ENCODE measurements at regions not wholly inside any gene's neighbourhood (a gene's known extent, or its start where the extent isn't known, plus 50 kb on each side); places are given as distances from the start of the nearest gene placed in this dataset.

DNA sequence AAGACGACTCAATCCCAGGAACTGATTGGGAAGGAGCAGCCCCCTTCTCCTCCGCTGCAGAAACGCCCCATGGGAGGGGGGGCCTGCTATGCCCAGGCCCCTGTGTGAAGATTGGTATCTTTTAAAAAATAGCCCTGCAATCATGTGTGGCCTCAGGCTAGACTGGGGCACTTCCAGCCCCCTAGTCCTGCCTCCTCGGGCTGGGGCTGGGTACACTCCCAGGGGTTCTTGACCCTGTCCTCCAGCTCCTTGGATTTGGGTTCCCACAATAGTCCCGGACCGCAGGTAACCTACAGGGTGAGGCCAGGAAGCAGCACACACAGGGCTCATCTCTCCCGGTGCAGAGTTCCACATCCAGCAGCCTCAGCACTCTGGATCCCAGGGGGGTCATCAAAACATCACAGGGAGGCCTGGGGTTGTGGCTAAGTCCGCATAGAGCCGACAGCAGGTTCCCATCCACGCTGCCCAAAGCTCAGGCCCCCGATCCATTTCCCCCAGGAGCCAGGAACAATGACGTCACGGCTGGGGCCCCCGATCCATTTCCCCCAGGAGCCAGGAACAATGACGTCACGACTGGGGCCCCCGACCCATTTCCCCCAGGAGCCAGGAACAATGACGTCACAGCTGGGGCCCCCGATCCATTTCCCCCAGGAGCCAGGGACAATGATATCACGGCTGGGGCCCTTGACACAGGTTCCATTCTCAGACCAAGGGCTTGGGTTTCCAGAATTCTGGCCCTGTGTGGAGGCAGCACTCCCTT is 202.4 kb downstream of the IRF8 start:
- Histone ChIP-seq H3K79me1 (ENCODE audit: low read depth, low read length) (no peaks in the 10 kb centered on the region), H4K8ac (ENCODE audit: low read depth, low read length) (no peak overlapping the region), H2BK5ac (ENCODE audit: low read length) (no peak overlapping the region), H2AK5ac (ENCODE audit: low read depth, low read length) (peak overlapping the region; percentile 59), H3K9ac (ENCODE audit: low read depth, low read length, poor library complexity) (no peak overlapping the region), H3K4me3 (ENCODE audit: low read length in 2 of 2) (no peak overlapping the region), H4K91ac (ENCODE audit: low read depth, low read length, poor library complexity) (no peak overlapping the region), H3K9me3 (replicated peaks in 1 of 2; ENCODE audit: control insufficient read depth in 2 of 2, insufficient read depth in 1 of 2, low read depth in 1 of 2, low read length in 2 of 2) (peaks cover 0 to 3% of the 10 kb centered on the region in 2 donors), H3K27ac (replicated peaks; ENCODE audit: low read length) (no peak overlapping the region), H3K18ac (ENCODE audit: low read length) (peak overlapping the region; percentile 89), H3K27me3 (ENCODE audit: control insufficient read depth in 3 of 3, insufficient read depth in 3 of 3, low read depth in 1 of 3, low read length in 3 of 3) (peaks cover 0 to 2% (median 0%) of the 10 kb centered on the region in 3 experiments), H2AFZ (ENCODE audit: low read length) (no peak overlapping the region), H2BK120ac (ENCODE audit: low read depth, low read length) (no peak overlapping the region), H2BK15ac (ENCODE audit: low read length) (peak overlapping the region; percentile 25), H3K4ac (ENCODE audit: low read length) (peak overlapping the region; percentile 66), H3K4me2 (ENCODE audit: insufficient read depth, low read length, poor library complexity, severe bottlenecking) (no peak overlapping the region), H3K36me3 (replicated peaks in 1 of 2; ENCODE audit: control insufficient read depth in 2 of 2, insufficient read depth in 2 of 2, low read length in 2 of 2) (no peaks in the 10 kb centered on the region), H3K23ac (ENCODE audit: low read depth, low read length, poor library complexity) (peak overlapping the region; percentile 46), H3K14ac (ENCODE audit: low read length) (no peak overlapping the region), H3K4me1 (ENCODE audit: control insufficient read depth in 2 of 2, insufficient read depth in 1 of 2, low read depth in 1 of 2, low read length in 2 of 2) (peaks cover 0 to 3% of the 10 kb centered on the region in 2 donors), H2BK12ac (ENCODE audit: low read length) (no peak overlapping the region)
- DNase-seq (ENCODE audit: low spot score): no peak
- no CpG with 5 or more reads among the region's 20 CpGs for WGBS, 2 donors (ENCODE audit: extremely low coverage in 2 of 2, insufficient read length in 2 of 2, insufficient replicate concordance in 1 of 2)

DNA sequence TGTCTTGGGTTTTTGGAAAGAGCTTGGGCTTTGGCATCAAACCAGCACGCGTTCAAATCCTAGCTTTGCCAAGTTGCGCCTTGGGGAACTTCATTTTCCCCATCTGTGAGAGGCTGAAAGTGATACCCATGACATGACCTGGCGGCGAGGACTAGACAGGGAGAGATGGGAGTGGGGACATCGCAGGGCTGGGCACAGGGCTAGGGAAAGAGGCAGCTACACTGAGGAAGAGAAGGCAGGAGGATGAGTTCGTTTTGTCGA is 202.9 kb downstream of the IRF8 start:
- H4K8ac ChIP-seq (ENCODE audit: low read depth, low read length): no peak overlapping the region
- H2BK15ac ChIP-seq (ENCODE audit: low read length): no peak overlapping the region
- WGBS, 2 donors (ENCODE audit: extremely low coverage in 2 of 2, insufficient read length in 2 of 2, insufficient replicate concordance in 1 of 2): no CpG with 5 or more reads among the region's 8 CpGs
- H3K18ac ChIP-seq (ENCODE audit: low read length): peak overlapping the region; percentile 5
- H3K27ac ChIP-seq (replicated peaks; ENCODE audit: low read length): no peak overlapping the region
- H4K91ac ChIP-seq (ENCODE audit: low read depth, low read length, poor library complexity): no peak overlapping the region
- no peak overlapping the region for H2BK120ac ChIP-seq (ENCODE audit: low read depth, low read length)
- peaks cover 0 to 3% of the 10 kb centered on the region in 2 donors for H3K9me3 ChIP-seq (replicated peaks in 1 of 2; ENCODE audit: control insufficient read depth in 2 of 2, insufficient read depth in 1 of 2, low read depth in 1 of 2, low read length in 2 of 2)
- peaks cover 0 to 3% of the 10 kb centered on the region in 2 donors for H3K4me1 ChIP-seq (ENCODE audit: control insufficient read depth in 2 of 2, insufficient read depth in 1 of 2, low read depth in 1 of 2, low read length in 2 of 2)
- no peak overlapping the region for H3K14ac ChIP-seq (ENCODE audit: low read length)
- H2BK5ac ChIP-seq (ENCODE audit: low read length): no peak overlapping the region
- no peaks in the 10 kb centered on the region for H3K79me1 ChIP-seq (ENCODE audit: low read depth, low read length)
- peaks cover 0 to 2% (median 0%) of the 10 kb centered on the region in 3 experiments for H3K27me3 ChIP-seq (ENCODE audit: control insufficient read depth in 3 of 3, insufficient read depth in 3 of 3, low read depth in 1 of 3, low read length in 3 of 3)
- no peak overlapping the region for H2AK5ac ChIP-seq (ENCODE audit: low read depth, low read length)
- H3K4me3 ChIP-seq (ENCODE audit: low read length in 2 of 2): no peak overlapping the region
- no peak overlapping the region for H3K4me2 ChIP-seq (ENCODE audit: insufficient read depth, low read length, poor library complexity, severe bottlenecking)
- peak overlapping the region; percentile 32 for H3K9ac ChIP-seq (ENCODE audit: low read depth, low read length, poor library complexity)
- no peak overlapping the region for H3K4ac ChIP-seq (ENCODE audit: low read length)
- H3K36me3 ChIP-seq (replicated peaks in 1 of 2; ENCODE audit: control insufficient read depth in 2 of 2, insufficient read depth in 2 of 2, low read length in 2 of 2): no peaks in the 10 kb centered on the region
- no peak overlapping the region for H2BK12ac ChIP-seq (ENCODE audit: low read length)
- H2AFZ ChIP-seq (ENCODE audit: low read length): no peak overlapping the region
- H3K23ac ChIP-seq (ENCODE audit: low read depth, low read length, poor library complexity): no peak overlapping the region
- no peak for DNase-seq (ENCODE audit: low spot score)

DNA sequence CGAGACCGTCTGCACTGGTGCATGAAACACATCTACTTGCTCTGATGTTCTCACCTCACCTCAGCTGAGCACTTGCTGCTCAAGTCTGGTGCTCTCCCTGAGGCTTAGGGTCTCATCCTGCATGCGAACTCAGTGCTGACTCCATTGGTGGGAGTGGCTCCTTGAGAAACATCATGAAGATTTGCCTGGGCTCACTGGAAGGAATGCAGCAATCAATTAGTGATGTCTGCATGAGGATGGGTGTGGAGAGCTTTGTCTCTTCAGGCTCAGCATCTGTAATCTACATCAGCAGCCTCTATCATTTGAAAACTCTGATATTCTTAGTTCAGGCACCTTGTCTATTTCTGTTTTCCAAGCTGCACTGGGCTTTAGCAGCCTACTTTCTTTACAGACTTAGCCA is 204.4 kb downstream of the IRF8 start:
- no peak overlapping the region for H3K27ac ChIP-seq (replicated peaks; ENCODE audit: low read length)
- no peak overlapping the region for H4K8ac ChIP-seq (ENCODE audit: low read depth, low read length)
- H3K4me2 ChIP-seq (ENCODE audit: insufficient read depth, low read length, poor library complexity, severe bottlenecking): no peak overlapping the region
- peaks cover 0 to 2% (median 0%) of the 10 kb centered on the region in 3 experiments for H3K27me3 ChIP-seq (ENCODE audit: control insufficient read depth in 3 of 3, insufficient read depth in 3 of 3, low read depth in 1 of 3, low read length in 3 of 3)
- H3K9me3 ChIP-seq (replicated peaks in 1 of 2; ENCODE audit: control insufficient read depth in 2 of 2, insufficient read depth in 1 of 2, low read depth in 1 of 2, low read length in 2 of 2): peaks cover 2 to 6% of the 10 kb centered on the region in 2 donors
- no peak overlapping the region for H4K91ac ChIP-seq (ENCODE audit: low read depth, low read length, poor library complexity)
- H3K4ac ChIP-seq (ENCODE audit: low read length): no peak overlapping the region
- no CpG with 5 or more reads among the region's 3 CpGs for WGBS, 2 donors (ENCODE audit: extremely low coverage in 2 of 2, insufficient read length in 2 of 2, insufficient replicate concordance in 1 of 2)
- H2BK120ac ChIP-seq (ENCODE audit: low read depth, low read length): no peak overlapping the region
- peaks cover 0 to 3% of the 10 kb centered on the region in 2 donors for H3K4me1 ChIP-seq (ENCODE audit: control insufficient read depth in 2 of 2, insufficient read depth in 1 of 2, low read depth in 1 of 2, low read length in 2 of 2)
- no peak overlapping the region for H2BK12ac ChIP-seq (ENCODE audit: low read length)
- H3K4me3 ChIP-seq (ENCODE audit: low read length in 2 of 2): no peak overlapping the region
- no peak overlapping the region for H3K14ac ChIP-seq (ENCODE audit: low read length)
- no peaks in the 10 kb centered on the region for H3K36me3 ChIP-seq (replicated peaks in 1 of 2; ENCODE audit: control insufficient read depth in 2 of 2, insufficient read depth in 2 of 2, low read length in 2 of 2)
- no peak for DNase-seq (ENCODE audit: low spot score)
- no peak overlapping the region for H3K18ac ChIP-seq (ENCODE audit: low read length)
- H3K79me1 ChIP-seq (ENCODE audit: low read depth, low read length): no peaks in the 10 kb centered on the region
- H2AK5ac ChIP-seq (ENCODE audit: low read depth, low read length): no peak overlapping the region
- no peak overlapping the region for H2AFZ ChIP-seq (ENCODE audit: low read length)
- no peak overlapping the region for H3K23ac ChIP-seq (ENCODE audit: low read depth, low read length, poor library complexity)
- H3K9ac ChIP-seq (ENCODE audit: low read depth, low read length, poor library complexity): no peak overlapping the region
- H2BK5ac ChIP-seq (ENCODE audit: low read length): no peak overlapping the region
- no peak overlapping the region for H2BK15ac ChIP-seq (ENCODE audit: low read length)

DNA sequence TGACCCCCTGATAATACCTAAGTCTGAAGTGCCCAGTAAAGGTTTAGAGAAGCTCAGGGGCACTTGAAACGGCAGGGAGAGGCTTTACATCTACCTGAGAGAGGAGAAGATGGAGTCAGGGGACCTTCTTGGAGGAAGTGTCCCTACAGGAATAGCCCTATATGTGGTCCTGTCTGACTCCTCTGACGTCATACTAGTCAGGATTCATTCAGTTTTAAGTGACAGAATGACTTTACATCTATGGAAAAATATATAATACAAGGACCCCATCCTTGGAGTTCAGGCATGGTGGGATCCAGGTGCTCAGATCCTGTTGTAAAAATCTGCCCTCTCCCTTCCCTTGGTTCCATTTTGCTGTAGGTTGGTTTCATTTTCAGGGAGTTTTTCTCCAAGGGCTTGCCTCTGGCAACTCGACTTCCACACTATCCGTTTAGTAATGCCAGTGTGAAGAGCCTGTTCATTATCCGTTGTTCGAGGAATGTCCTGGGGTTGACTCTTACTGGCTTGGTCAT is 205.6 kb downstream of the IRF8 start:
- no peak overlapping the region for H2AFZ ChIP-seq (ENCODE audit: low read length)
- H3K18ac ChIP-seq (ENCODE audit: low read length): no peak overlapping the region
- H2AK5ac ChIP-seq (ENCODE audit: low read depth, low read length): no peak overlapping the region
- no peaks in the 10 kb centered on the region for H3K4me1 ChIP-seq (ENCODE audit: control insufficient read depth in 2 of 2, insufficient read depth in 1 of 2, low read depth in 1 of 2, low read length in 2 of 2)
- H3K14ac ChIP-seq (ENCODE audit: low read length): no peak overlapping the region
- no peak overlapping the region for H2BK120ac ChIP-seq (ENCODE audit: low read depth, low read length)
- no peak overlapping the region for H3K23ac ChIP-seq (ENCODE audit: low read depth, low read length, poor library complexity)
- no peak overlapping the region for H4K91ac ChIP-seq (ENCODE audit: low read depth, low read length, poor library complexity)
- H3K4me2 ChIP-seq (ENCODE audit: insufficient read depth, low read length, poor library complexity, severe bottlenecking): no peak overlapping the region
- H3K36me3 ChIP-seq (replicated peaks in 1 of 2; ENCODE audit: control insufficient read depth in 2 of 2, insufficient read depth in 2 of 2, low read length in 2 of 2): no peaks in the 10 kb centered on the region
- H3K79me1 ChIP-seq (ENCODE audit: low read depth, low read length): no peaks in the 10 kb centered on the region
- no peak overlapping the region for H2BK12ac ChIP-seq (ENCODE audit: low read length)
- H4K8ac ChIP-seq (ENCODE audit: low read depth, low read length): no peak overlapping the region
- DNase-seq (ENCODE audit: low spot score): no peak
- peaks cover 0 to 2% (median 0%) of the 10 kb centered on the region in 3 experiments for H3K27me3 ChIP-seq (ENCODE audit: control insufficient read depth in 3 of 3, insufficient read depth in 3 of 3, low read depth in 1 of 3, low read length in 3 of 3)
- no peak overlapping the region for H2BK5ac ChIP-seq (ENCODE audit: low read length)
- H3K4me3 ChIP-seq (ENCODE audit: low read length in 2 of 2): no peak overlapping the region
- H3K9me3 ChIP-seq (replicated peaks in 1 of 2; ENCODE audit: control insufficient read depth in 2 of 2, insufficient read depth in 1 of 2, low read depth in 1 of 2, low read length in 2 of 2): peaks cover 2 to 6% of the 10 kb centered on the region in 2 donors
- WGBS, 2 donors (ENCODE audit: extremely low coverage in 2 of 2, insufficient read length in 2 of 2, insufficient replicate concordance in 1 of 2): no CpG with 5 or more reads among the region's 6 CpGs
- H3K4ac ChIP-seq (ENCODE audit: low read length): no peak overlapping the region
- H3K27ac ChIP-seq (replicated peaks; ENCODE audit: low read length): no peak overlapping the region
- no peak overlapping the region for H2BK15ac ChIP-seq (ENCODE audit: low read length)
- no peak overlapping the region for H3K9ac ChIP-seq (ENCODE audit: low read depth, low read length, poor library complexity)
